GM12878 (cell line): ENCODE measurements at regions not wholly inside any gene's neighbourhood (a gene's known extent, or its start where the extent isn't known, plus 50 kb on each side); places are given as distances from the start of the nearest gene placed in this dataset.

Experiments
- ATAC-seq: fragments of 200-7000 bp; cut with Tn5 transposase; 3 replicates; pipeline ENCODE4 v1.9.1; 2020; ENCODE audit warnings: mild to moderate bottlenecking, moderate library complexity
- BruUV-seq: library from RNA; stranded (reverse); fragments of 400-500 nt; replicated peaks from 2 replicates; lab custom pipeline; 2021; lab: Mats Ljungman, UMichigan
- CTCF ChIA-PET: fragments of 300-600 bp; sonication (Branson Sonifier 250); formaldehyde crosslinking; extraction: SDS; loops from one replicate; lab custom pipeline; 2021; ENCODE audit warnings: inconsistent platforms; lab: Yijun Ruan, JAX
- POLR2A ChIA-PET: fragments of 350-600 bp; formaldehyde crosslinking; extraction: SDS; loops from one replicate; lab custom pipeline; 2021; ENCODE audit warnings: inconsistent platforms; lab: Charles Lee
- RAD21 ChIA-PET: fragments of 300-600 bp; sonication (Branson Sonifier 250); formaldehyde crosslinking; loops from one replicate; lab custom pipeline; 2023; ENCODE audit warnings: antibody characterized with exemption; ENCODE audit not compliant: unreplicated experiment; lab: Charles Lee
- SMC1A ChIA-PET: fragments of 300-600 bp; sonication (Branson Sonifier 250); formaldehyde crosslinking; loops from one replicate; lab custom pipeline; 2023; ENCODE audit not compliant: unreplicated experiment, uncharacterized antibody; lab: Charles Lee
- DNase-seq: peaks from one replicate; pipeline ENCODE4 v3.0.0-alpha.2; 2011; ENCODE audit warnings: low read depth, low spot score
- FAIRE-seq: peaks from 3 replicates; lab custom pipeline; 2011; peaks lifted over from hg19 to GRCh38; lab: Jason Lieb, UNC
- H2AFZ ChIP-seq: 2 replicates; pipeline ENCODE4 v1.6.0; 2011; ENCODE audit warnings: low read depth, low read length, control low read depth; ENCODE audit not compliant: control insufficient read depth
- H3K27ac ChIP-seq: 2 replicates; pipeline ENCODE4 v1.5.1; 2011; ENCODE audit warnings: control low read depth; ENCODE audit not compliant: control insufficient read depth, insufficient read depth
- H3K27me3 ChIP-seq, 2 experiments: replicated peaks in 1 of 2; 2 replicates each; pipeline versions ENCODE4 v1.6.0 to v1.6.1; 2011; ENCODE audit warnings: low read length in 1 of 2; ENCODE audit not compliant: control insufficient read depth in 2 of 2, insufficient read depth in 2 of 2
- H3K36me3 ChIP-seq, 2 experiments: 2 replicates each; pipeline ENCODE4 v1.5.1; 2011; ENCODE audit warnings: low read length in 1 of 2; ENCODE audit not compliant: control insufficient read depth in 2 of 2, insufficient read depth in 2 of 2
- H3K4me1 ChIP-seq: 2 replicates; pipeline ENCODE4 v1.6.1; 2011; ENCODE audit warnings: mild to moderate bottlenecking, low read length, moderate library complexity, mixed read lengths; ENCODE audit not compliant: control insufficient read depth, insufficient read depth
- H3K4me2 ChIP-seq: 2 replicates; pipeline ENCODE4 v1.6.0; 2011; ENCODE audit warnings: control low read depth; ENCODE audit not compliant: control insufficient read depth, insufficient read depth
- H3K4me3 ChIP-seq: fragments of 200-600 bp; sonication (generic); 2 replicates; pipeline ENCODE4 v1.5.1; 2016
- H3K79me2 ChIP-seq: 2 replicates; pipeline ENCODE4 v1.6.0; 2011; ENCODE audit warnings: low read length; ENCODE audit not compliant: control insufficient read depth, insufficient read depth
- H3K9ac ChIP-seq: 2 replicates; pipeline ENCODE4 v1.8.0; 2011; ENCODE audit warnings: low read length, control low read depth, mixed read lengths; ENCODE audit not compliant: control insufficient read depth, insufficient read depth
- H3K9me3 ChIP-seq: replicated peaks from 3 replicates; pipeline ENCODE4 v1.5.1; 2011; ENCODE audit warnings: mild to moderate bottlenecking, low read length; ENCODE audit not compliant: control insufficient read depth, insufficient read depth
- H4K20me1 ChIP-seq: 2 replicates; pipeline ENCODE4 v1.6.0; 2011; ENCODE audit not compliant: control insufficient read depth, insufficient read depth
- CHD4 ChIP-seq: fragments of 200-600 bp; sonication (generic); IDR thresholded peaks from 2 replicates; pipeline ENCODE4 v1.6.1; 2016; ENCODE audit warnings: mild to moderate bottlenecking
- EED ChIP-seq: sonication (generic); IDR thresholded peaks from 2 replicates; pipeline ENCODE4 v1.6.1; 2016; ENCODE audit warnings: antibody characterized with exemption, low read depth
- EGR1 ChIP-seq, 2 experiments: IDR thresholded peaks; 1 replicate in 1 of 2; 2 replicates in 1 of 2; pipeline ENCODE4 v1.6.1; 2011 to 2012; ENCODE audit warnings: low read depth in 2 of 2, low read length in 2 of 2, borderline replicate concordance in 1 of 2, mild to moderate bottlenecking in 1 of 2, moderate library complexity in 1 of 2
- EP300 ChIP-seq, 2 experiments: fragments of 150-350 bp in 1 of 2; IDR thresholded peaks; 2 replicates each; pipeline ENCODE4 v1.6.1; 2011 to 2012; ENCODE audit warnings: low read depth in 2 of 2, low read length in 2 of 2, borderline replicate concordance in 1 of 2, improper control_type of control experiment in 1 of 2, inconsistent platforms in 1 of 2; ENCODE audit not compliant: control insufficient read depth in 1 of 2
- HDAC2 ChIP-seq: fragments of 200-600 bp; sonication (generic); IDR thresholded peaks from 2 replicates; pipeline ENCODE4 v1.6.1; 2017
- HDGF ChIP-seq: fragments of 450-650 bp; IDR thresholded peaks from 2 replicates; pipeline ENCODE4 v1.6.1; 2016; ENCODE audit warnings: antibody characterized with exemption
- RBBP5 ChIP-seq: fragments of 200-600 bp; sonication (generic); conservative IDR thresholded peaks from 2 replicates; pipeline ENCODE4 v1.6.1; 2016
- SIX5 ChIP-seq: IDR thresholded peaks from 2 replicates; pipeline ENCODE4 v1.6.1; 2011; ENCODE audit warnings: mild to moderate bottlenecking, low read depth, low read length, moderate library complexity; ENCODE audit not compliant: severe bottlenecking
- SREBF2 ChIP-seq: IDR thresholded peaks from 2 replicates; pipeline ENCODE4 v1.6.1; 2012; ENCODE audit warnings: mild to moderate bottlenecking, low read length
- TARDBP ChIP-seq: IDR thresholded peaks from 2 replicates; pipeline ENCODE4 v1.6.1; 2016; ENCODE audit warnings: borderline replicate concordance
- TCF7 ChIP-seq: IDR thresholded peaks from 2 replicates; pipeline ENCODE4 v1.6.1; 2014; ENCODE audit warnings: antibody characterized with exemption, borderline replicate concordance
- YY1 ChIP-seq: IDR thresholded peaks from 2 replicates; pipeline ENCODE4 v1.6.1; 2011; ENCODE audit warnings: low read depth, mild to moderate bottlenecking, low read length
- ZNF274 ChIP-seq: IDR thresholded peaks from one replicate; pipeline ENCODE4 v1.8.0; 2011; ENCODE audit not compliant: insufficient read length, insufficient read depth
- ZNF384 ChIP-seq: IDR thresholded peaks from 2 replicates; pipeline ENCODE4 v1.6.1; 2012; ENCODE audit warnings: low read depth, mild to moderate bottlenecking, low read length, improper control_type of control experiment, borderline replicate concordance
- WGBS: methylation state at CpG from one replicate; pipeline ENCODE4 v1.1.6; 2016; ENCODE audit warnings: low lambda C conversion rate; ENCODE audit not compliant: insufficient replicate concordance, insufficient coverage; ENCODE audit errors: missing lambda C conversion rate; 5-methylcytosine and 5-hydroxymethylcytosine counted together
- in situ Hi-C: fragments of 300-500 bp; cut with MboI; formaldehyde crosslinking; loops from 9 replicates; pipeline ENCODE4 v1.14.3; 2018; ENCODE audit warnings: mixed read lengths
- intact Hi-C: fragments of 100-400 bp; cut with micrococcal nuclease; formaldehyde crosslinking; loops from one replicate; pipeline ENCODE4 v1.14.2; 2022; ENCODE audit not compliant: unreplicated experiment
- TF ChIP-seq, protein P1 (sequence below), 3 experiments: IDR thresholded peaks in 2 of 3; conservative IDR thresholded peaks in 1 of 3; 2 replicates each; pipeline ENCODE4 v1.5.1; 2011; ENCODE audit warnings: low read depth in 3 of 3, low read length in 3 of 3, mild to moderate bottlenecking in 3 of 3, control low read depth in 2 of 3, moderate library complexity in 2 of 3, inconsistent platforms in 1 of 3, mixed read lengths in 1 of 3; ENCODE audit not compliant: control insufficient read depth in 2 of 3, insufficient read depth in 1 of 3; ENCODE audit errors: extremely low read depth in 1 of 3

DNA sequence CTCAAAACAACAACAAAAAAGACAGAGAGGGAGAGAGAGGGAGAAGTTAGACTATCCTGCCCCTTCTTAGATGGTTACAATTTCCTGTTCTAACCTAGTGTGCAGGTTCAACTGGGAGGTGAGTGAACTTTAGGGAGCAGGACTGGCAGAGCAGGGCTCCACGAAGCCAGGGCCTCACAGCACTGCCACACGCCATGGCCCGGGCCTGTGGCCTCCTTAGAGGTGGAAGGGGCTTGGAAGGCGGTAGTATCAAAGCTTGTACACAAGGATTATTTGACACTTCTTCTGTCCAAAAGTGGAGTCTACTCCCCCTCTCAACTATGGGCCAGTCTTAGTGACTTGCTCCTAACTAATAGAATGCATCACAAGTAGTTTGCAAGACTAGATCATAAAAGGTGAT lies 62.9 kb upstream of the TMEM72 start:
- Histone ChIP-seq H3K9me3 (no peaks in the 10 kb centered on the region), H3K9ac (no peak overlapping the region), H3K4me3 (no peak overlapping the region), H2AFZ (no peak overlapping the region), H3K4me1 (no peaks in the 10 kb centered on the region), H3K36me3 (no peaks in the 10 kb centered on the region), H3K27ac (no peak overlapping the region), H3K4me2 (no peak overlapping the region), H3K27me3 (no peaks in the 10 kb centered on the region; a peak in 2 of 4 replicates), H3K79me2 (no peaks in the 10 kb centered on the region), H4K20me1 (no peaks in the 10 kb centered on the region)
- intact Hi-C loops = no loop called here
- ChIA-PET RAD21 (no interaction called here), POLR2A (no interaction called here), CTCF (interaction anchor here (0.7 kb wide), 1 partner anchor 9 kb away, joined by 3 read pairs; no protein-coding TSS in a partner anchor), SMC1A (no interaction called here)
- BruUV-seq = no TSS peak
- in situ Hi-C loops = no loop called here
- DNase-seq (no peak), FAIRE-seq (no peak), ATAC-seq (no peak)
- TF ChIP-seq CHD4 (no peak), TCF7 (no peak), HDGF (no peak), EP300 (IDR thresholded peaks at IDR 0.05; ENCODE audit: borderline replicate concordance in 1 of 2, control insufficient read depth in 1 of 2, low read depth in 2 of 2, low read length in 2 of 2) (no peak), ZNF274 (no peak), ZNF384 (no peak), TARDBP (no peak), EED (no peak), YY1 (no peak), RBBP5 (no peak), SREBF2 (no peak), SIX5 (no peak), HDAC2 (no peak), EGR1 (IDR thresholded peaks at IDR 0.05; ENCODE audit: borderline replicate concordance in 1 of 2, low read depth in 2 of 2, low read length in 2 of 2) (no peak)
- TF ChIP-seq, protein P1, sequence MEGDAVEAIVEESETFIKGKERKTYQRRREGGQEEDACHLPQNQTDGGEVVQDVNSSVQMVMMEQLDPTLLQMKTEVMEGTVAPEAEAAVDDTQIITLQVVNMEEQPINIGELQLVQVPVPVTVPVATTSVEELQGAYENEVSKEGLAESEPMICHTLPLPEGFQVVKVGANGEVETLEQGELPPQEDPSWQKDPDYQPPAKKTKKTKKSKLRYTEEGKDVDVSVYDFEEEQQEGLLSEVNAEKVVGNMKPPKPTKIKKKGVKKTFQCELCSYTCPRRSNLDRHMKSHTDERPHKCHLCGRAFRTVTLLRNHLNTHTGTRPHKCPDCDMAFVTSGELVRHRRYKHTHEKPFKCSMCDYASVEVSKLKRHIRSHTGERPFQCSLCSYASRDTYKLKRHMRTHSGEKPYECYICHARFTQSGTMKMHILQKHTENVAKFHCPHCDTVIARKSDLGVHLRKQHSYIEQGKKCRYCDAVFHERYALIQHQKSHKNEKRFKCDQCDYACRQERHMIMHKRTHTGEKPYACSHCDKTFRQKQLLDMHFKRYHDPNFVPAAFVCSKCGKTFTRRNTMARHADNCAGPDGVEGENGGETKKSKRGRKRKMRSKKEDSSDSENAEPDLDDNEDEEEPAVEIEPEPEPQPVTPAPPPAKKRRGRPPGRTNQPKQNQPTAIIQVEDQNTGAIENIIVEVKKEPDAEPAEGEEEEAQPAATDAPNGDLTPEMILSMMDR (IDR thresholded peaks at IDR 0.05 in 2 of 3, conservative IDR thresholded peaks at IDR 0.05 in 1 of 3; ENCODE audit: control insufficient read depth in 2 of 3, extremely low read depth in 1 of 3, insufficient read depth in 1 of 3, low read depth in 3 of 3, low read length in 3 of 3) = no peak
- WGBS = 19% methylated on average over 4 of the region's 4 CpGs
